GM20000 (cell line): ENCODE measurements at regions not wholly inside any gene's neighbourhood (a gene's known extent, or its start where the extent isn't known, plus 50 kb on each side); places are given as distances from the start of the nearest gene placed in this dataset.

Source experiments
- DNase-seq: peaks from one replicate; pipeline ENCODE4 v3.0.0; 2012; ENCODE audit warnings: low spot score
- TF ChIP-seq, protein P1 (sequence below): IDR thresholded peaks from 2 replicates; pipeline ENCODE4 v1.5.1; 2012; ENCODE audit warnings: mild to moderate bottlenecking, control low read depth; ENCODE audit errors: extremely low read depth, missing control alignments

DNA sequence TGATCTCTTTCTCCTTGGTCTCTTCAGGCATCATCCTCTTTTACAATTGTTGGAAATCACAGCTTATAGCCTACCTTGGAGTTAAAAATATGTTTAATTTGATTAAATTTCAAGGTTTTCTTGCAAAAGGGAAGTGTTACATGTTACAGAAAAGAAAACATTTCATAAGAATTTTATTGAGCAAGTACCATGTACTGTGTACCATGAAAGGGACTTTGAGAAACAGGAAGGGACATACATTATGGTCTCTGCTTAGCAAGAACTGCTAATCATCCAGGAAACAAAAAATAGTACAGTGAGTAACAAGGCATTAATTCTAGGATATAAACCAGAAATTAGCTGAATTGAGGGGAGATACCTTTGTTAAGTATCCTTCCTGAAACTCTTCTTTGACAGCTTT is 145.3 kb upstream of the SPACA1 start:
- DNase-seq: no peak
- TF ChIP-seq, protein P1, sequence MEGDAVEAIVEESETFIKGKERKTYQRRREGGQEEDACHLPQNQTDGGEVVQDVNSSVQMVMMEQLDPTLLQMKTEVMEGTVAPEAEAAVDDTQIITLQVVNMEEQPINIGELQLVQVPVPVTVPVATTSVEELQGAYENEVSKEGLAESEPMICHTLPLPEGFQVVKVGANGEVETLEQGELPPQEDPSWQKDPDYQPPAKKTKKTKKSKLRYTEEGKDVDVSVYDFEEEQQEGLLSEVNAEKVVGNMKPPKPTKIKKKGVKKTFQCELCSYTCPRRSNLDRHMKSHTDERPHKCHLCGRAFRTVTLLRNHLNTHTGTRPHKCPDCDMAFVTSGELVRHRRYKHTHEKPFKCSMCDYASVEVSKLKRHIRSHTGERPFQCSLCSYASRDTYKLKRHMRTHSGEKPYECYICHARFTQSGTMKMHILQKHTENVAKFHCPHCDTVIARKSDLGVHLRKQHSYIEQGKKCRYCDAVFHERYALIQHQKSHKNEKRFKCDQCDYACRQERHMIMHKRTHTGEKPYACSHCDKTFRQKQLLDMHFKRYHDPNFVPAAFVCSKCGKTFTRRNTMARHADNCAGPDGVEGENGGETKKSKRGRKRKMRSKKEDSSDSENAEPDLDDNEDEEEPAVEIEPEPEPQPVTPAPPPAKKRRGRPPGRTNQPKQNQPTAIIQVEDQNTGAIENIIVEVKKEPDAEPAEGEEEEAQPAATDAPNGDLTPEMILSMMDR: no peak

GRCh38 chr6:87901613-87902012 is 146.0 kb upstream of the SPACA1 start:
- DNase-seq: no peak
- TF ChIP-seq, protein P1: no peak

- TF ChIP-seq, protein P1: no peak
- no peak for DNase-seq
These were observed 147.4 kb upstream of the SPACA1 start for GRCh38 chr6:87900160-87900698.

- DNase-seq: no peak
- TF ChIP-seq, protein P1: no peak
These were observed 148.0 kb upstream of the SPACA1 start for GRCh38 chr6:87899499-87900147.

GRCh38 chr6:87897663-87898062 is 150.0 kb upstream of the SPACA1 start:
- TF ChIP-seq, protein P1: no peak

GRCh38 chr6:87897013-87897412 is 150.6 kb upstream of the SPACA1 start:
- DNase-seq: no peak
- TF ChIP-seq, protein P1: no peak

More at GRCh38 chr6:87897663-87898062, 150.0 kb upstream of the SPACA1 start:
- DNase-seq: no peak

DNA sequence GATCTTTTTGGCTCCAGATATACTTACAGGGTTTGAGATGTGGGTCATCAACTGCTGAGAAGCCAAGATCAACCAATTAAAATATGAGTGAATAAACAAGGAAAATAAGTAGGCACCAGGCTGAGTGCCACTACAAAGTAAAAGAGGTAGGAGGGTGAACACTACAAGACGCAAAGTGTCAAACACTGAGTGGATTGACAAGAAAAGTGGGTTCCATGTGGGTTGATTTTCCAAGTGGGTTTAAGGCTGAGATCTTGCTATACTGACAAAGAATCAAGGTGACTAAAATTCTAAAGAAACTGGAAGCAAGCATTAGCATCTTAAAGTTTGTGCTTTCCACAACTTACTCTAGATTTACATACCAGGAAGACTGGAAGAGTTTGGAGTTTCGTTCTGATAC is 160.4 kb upstream of the SPACA1 start:
- no peak for DNase-seq
- TF ChIP-seq, protein P1: no peak
